Astrocyte of the spinal cord (primary cell): ENCODE measurements at regions not wholly inside any gene's neighbourhood (a gene's known extent, or its start where the extent isn't known, plus 50 kb on each side); places are given as distances from the start of the nearest gene placed in this dataset.

ENCODE experiments used
- DNase-seq: peaks from one replicate; pipeline ENCODE4 v3.0.0; 2011; ENCODE audit warnings: low read depth, low spot score
- H3K4me3 ChIP-seq: 2 replicates; pipeline ENCODE4 v1.5.1; 2011; ENCODE audit warnings: low read depth, mild to moderate bottlenecking, low read length, moderate library complexity
- CTCF ChIP-seq: IDR thresholded peaks from 2 replicates; pipeline ENCODE4 v1.5.1; 2012; ENCODE audit warnings: low read depth, mild to moderate bottlenecking, low read length, inconsistent platforms
- in situ Hi-C: cut with HindIII; loops from 2 replicates; pipeline ENCODE4 v1.10.0; 2017; ENCODE audit warnings: low sequenced_read_pairs

DNA sequence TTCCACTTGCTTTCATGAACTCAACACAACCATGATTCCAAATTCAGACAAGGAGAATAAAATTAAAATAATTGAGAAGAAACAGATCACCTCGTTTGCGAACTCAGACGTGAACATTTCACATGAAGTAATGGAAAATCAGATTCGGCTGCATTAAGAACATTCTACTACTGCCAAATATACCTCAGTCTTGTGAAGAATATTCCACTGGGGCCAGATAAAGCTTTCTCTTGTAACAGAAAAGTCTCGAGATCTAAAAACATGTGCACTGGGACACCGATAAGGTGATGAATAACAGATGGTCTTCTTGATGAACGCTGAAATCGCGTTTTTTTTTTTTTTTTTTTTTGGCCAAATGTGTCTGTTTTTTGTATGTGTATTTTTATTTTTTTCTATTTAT, 761.1 kb downstream of the BRD1 start:
- TF ChIP-seq CTCF: no peak
- no peak overlapping the region for H3K4me3 ChIP-seq
- no peak for DNase-seq
- in situ Hi-C loops: no loop called here

DNA sequence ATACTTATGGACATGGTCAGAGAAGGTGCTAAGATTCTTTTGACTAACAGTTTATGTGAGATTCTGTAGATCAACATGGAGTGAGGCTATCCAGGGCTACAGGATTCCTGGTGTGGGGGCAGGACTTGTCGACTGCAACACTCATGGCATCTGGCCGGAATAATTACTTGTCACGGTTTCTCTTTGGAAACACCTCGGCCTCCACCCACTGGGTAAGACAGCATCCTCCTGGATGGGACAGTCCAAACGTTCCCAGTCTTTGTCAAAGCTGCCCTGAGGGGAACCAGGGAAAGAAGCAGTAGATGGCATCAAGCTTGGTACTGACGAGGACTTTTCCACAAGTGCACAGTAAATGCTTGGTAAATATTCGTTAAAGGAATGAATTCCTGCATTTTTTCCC, 762.8 kb downstream of the BRD1 start:
- TF ChIP-seq CTCF: no peak
- H3K4me3 ChIP-seq: no peak overlapping the region
- no peak for DNase-seq
- in situ Hi-C loops: no loop called here

GRCh38 chr22:49063545-49063890, 764.2 kb downstream of the BRD1 start:
- no peak for TF ChIP-seq CTCF
- DNase-seq: no peak
- H3K4me3 ChIP-seq: no peak overlapping the region
- in situ Hi-C loops: no loop called here

- no peak for DNase-seq
- H3K4me3 ChIP-seq: no peak overlapping the region
- in situ Hi-C loops: no loop called here
- TF ChIP-seq CTCF: no peak
These were observed 764.7 kb downstream of the BRD1 start for GRCh38 chr22:49062802-49063544.

GRCh38 chr22:49062155-49062801, 765.4 kb downstream of the BRD1 start:
- in situ Hi-C loops: no loop called here
- no peak for TF ChIP-seq CTCF
- DNase-seq: no peak

DNA sequence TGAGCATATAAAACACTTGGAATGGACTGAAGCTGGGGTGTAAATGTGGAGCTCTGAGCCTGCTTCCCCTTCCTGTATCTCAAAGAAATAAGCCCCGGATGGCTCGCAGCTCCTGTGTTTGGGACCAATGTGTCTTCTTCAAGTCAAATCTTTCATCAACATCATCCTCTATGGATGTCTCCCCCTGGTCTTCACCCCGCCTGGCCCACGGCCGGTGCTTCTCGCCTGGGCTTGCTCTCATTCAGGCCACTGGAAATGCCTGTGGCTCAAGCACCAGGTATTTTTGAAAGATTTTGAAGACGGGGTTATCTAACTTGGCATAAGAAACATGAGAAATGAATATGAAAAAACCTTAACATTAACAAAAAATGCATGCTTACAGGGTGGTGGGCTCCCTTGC, 769.8 kb downstream of the BRD1 start:
- in situ Hi-C loops: no loop called here
- DNase-seq: no peak
- no peak for TF ChIP-seq CTCF
- H3K4me3 ChIP-seq: no peak overlapping the region

More at GRCh38 chr22:49062155-49062801, 765.4 kb downstream of the BRD1 start:
- no peak overlapping the region for H3K4me3 ChIP-seq
